NCI-H2029 (cell line): ENCODE measurements at regions not wholly inside any gene's neighbourhood (a gene's known extent, or its start where the extent isn't known, plus 50 kb on each side); places are given as distances from the start of the nearest gene placed in this dataset.

Experiments used
- DNase-seq: peaks from one replicate; lab custom pipeline; 2025; lab: John Stamatoyannopoulos, UW

GRCh38 chr7:106166651-106167342 is 54.7 kb upstream of the SYPL1 start:
- DNase-seq, result peak; percentile 54

GRCh38 chr7:106165337-106165736 is 53.2 kb upstream of the SYPL1 start:
- DNase-seq, result no peak

- no peak for DNase-seq
Observed at GRCh38 chr7:106163257-106163656, 51.1 kb upstream of the SYPL1 start.
